HepG2 (cell line): ENCODE measurements at regions not wholly inside any gene's neighbourhood (a gene's known extent, or its start where the extent isn't known, plus 50 kb on each side); places are given as distances from the start of the nearest gene placed in this dataset.

ENCODE experiments used
- ATAC-seq: fragments of 200-7000 bp; cut with Tn5 transposase; 3 replicates; pipeline ENCODE4 v1.9.1; 2020; ENCODE audit warnings: mild to moderate bottlenecking, moderate library complexity
- BruUV-seq: library from RNA; stranded (reverse); fragments of 400-500 nt; replicated peaks from 2 replicates; lab custom pipeline; 2021; lab: Mats Ljungman, UMichigan
- CTCF ChIA-PET: fragments of 300-600 bp; formaldehyde crosslinking; extraction: SDS; loops from one replicate; lab custom pipeline; 2021; ENCODE audit warnings: low total read pairs, inconsistent platforms, low intra/inter-chr PET ratio; lab: Yijun Ruan, JAX
- POLR2A ChIA-PET: fragments of 350-600 bp; sonication (Branson Sonifier 250); formaldehyde crosslinking; loops from one replicate; lab custom pipeline; 2020; ENCODE audit warnings: antibody characterized with exemption, inconsistent platforms; lab: Yijun Ruan, JAX
- DNase-seq: peaks from one replicate; pipeline ENCODE4 v3.0.0-alpha.2; 2015; ENCODE audit warnings: low spot score
- FAIRE-seq: peaks from 3 replicates; lab custom pipeline; 2011; peaks lifted over from hg19 to GRCh38; lab: Jason Lieb, UNC
- H2AFZ ChIP-seq: one replicate; pipeline ENCODE4 v1.6.1; 2011; ENCODE audit warnings: low read length, inconsistent platforms
- H3K27ac ChIP-seq: fragments of 300-600 bp; 3 replicates; pipeline ENCODE4 v1.8.0; 2011; ENCODE audit warnings: mixed run types, mild to moderate bottlenecking, mixed read lengths, low read length, inconsistent platforms; ENCODE audit not compliant: insufficient read depth; ENCODE audit errors: extremely low read length
- H3K27me3 ChIP-seq, 2 experiments: fragments of 200-600 bp in 1 of 2; 2 replicates in 1 of 2; 3 replicates in 1 of 2; pipeline versions ENCODE4 v1.6.0 to v1.8.0; 2011; ENCODE audit warnings: low read length in 2 of 2, mild to moderate bottlenecking in 2 of 2, moderate library complexity in 2 of 2, inconsistent platforms in 1 of 2; ENCODE audit not compliant: insufficient read depth in 2 of 2, control insufficient read depth in 1 of 2
- H3K36me3 ChIP-seq, 2 experiments: fragments of 200-600 bp in 1 of 2; replicated peaks in 1 of 2; 2 replicates in 1 of 2; 3 replicates in 1 of 2; pipeline versions ENCODE4 v1.5.1 to v1.8.0; 2011; ENCODE audit warnings: low read length in 2 of 2, inconsistent platforms in 1 of 2; ENCODE audit not compliant: insufficient read depth in 2 of 2, control insufficient read depth in 1 of 2
- H3K4me1 ChIP-seq: 2 replicates; pipeline ENCODE4 v1.5.1; 2012; ENCODE audit warnings: low read length, inconsistent platforms; ENCODE audit not compliant: insufficient read depth
- H3K4me2 ChIP-seq: 2 replicates; pipeline ENCODE4 v1.6.0; 2011; ENCODE audit warnings: low read depth, low read length, inconsistent platforms
- H3K4me3 ChIP-seq, 3 experiments: fragments of 200-600 bp in 1 of 3; sonication (generic), shearing (Covaris generic) in 1 of 3; replicated peaks in 1 of 3; 2 replicates each; pipeline ENCODE4 v1.5.1; 2011 to 2016; ENCODE audit warnings: low read length in 3 of 3, inconsistent platforms in 2 of 3, low read depth in 2 of 3, mild to moderate bottlenecking in 2 of 3, control low read depth in 1 of 3, mixed read lengths in 1 of 3; ENCODE audit not compliant: insufficient read depth in 1 of 3
- H3K79me2 ChIP-seq: one replicate; pipeline ENCODE4 v1.6.1; 2011; ENCODE audit warnings: low read length, inconsistent platforms; ENCODE audit not compliant: insufficient read depth
- H3K9ac ChIP-seq: 2 replicates; pipeline ENCODE4 v1.6.0; 2011; ENCODE audit warnings: mild to moderate bottlenecking, low read depth, low read length, inconsistent platforms; ENCODE audit not compliant: insufficient read depth
- H3K9me3 ChIP-seq: 2 replicates; pipeline ENCODE4 v1.5.1; 2012; ENCODE audit warnings: mild to moderate bottlenecking, low read length
- H4K20me1 ChIP-seq: 2 replicates; pipeline ENCODE4 v1.6.0; 2011; ENCODE audit warnings: inconsistent platforms, mild to moderate bottlenecking, low read length, moderate library complexity; ENCODE audit not compliant: insufficient read depth
- DMTF1 ChIP-seq: sonication (generic); formaldehyde crosslinking; IDR thresholded peaks from 2 replicates; pipeline ENCODE4 v1.4.0; 2020; ENCODE audit warnings: mild to moderate bottlenecking, missing genetic modification reagents
- HOXD1 ChIP-seq: sonication (generic); formaldehyde crosslinking; IDR thresholded peaks from 2 replicates; pipeline ENCODE4 v1.5.0; 2020; ENCODE audit warnings: missing genetic modification reagents
- RERE ChIP-seq: IDR thresholded peaks from 2 replicates; pipeline ENCODE4 v1.6.1; 2016; ENCODE audit warnings: low read depth, missing genetic modification reagents, missing compliant biosample characterization
- SNRNP70 ChIP-seq: fragments of 200-400 bp; formaldehyde crosslinking; IDR thresholded peaks from 2 replicates; pipeline ENCODE4 v1.6.1; 2017; ENCODE audit warnings: mild to moderate bottlenecking, low read depth, low read length, moderate library complexity
- TFDP2 ChIP-seq: sonication (generic); formaldehyde crosslinking; IDR thresholded peaks from 2 replicates; pipeline ENCODE4 v1.4.0; 2020; ENCODE audit warnings: missing genetic modification reagents
- ZBTB43 ChIP-seq: sonication (generic); formaldehyde crosslinking; conservative IDR thresholded peaks from 2 replicates; pipeline ENCODE4 v1.4.0; 2020; ENCODE audit warnings: missing genetic modification reagents
- ZNF251 ChIP-seq: sonication (generic); formaldehyde crosslinking; IDR thresholded peaks from 2 replicates; pipeline ENCODE4 v1.9.0; 2021; ENCODE audit warnings: mild to moderate bottlenecking, missing genetic modification reagents
- ZNF350 ChIP-seq: sonication (generic); formaldehyde crosslinking; IDR thresholded peaks from 2 replicates; pipeline ENCODE4 v1.4.0; 2020; ENCODE audit warnings: mild to moderate bottlenecking, low read depth, missing genetic modification reagents, borderline replicate concordance
- WGBS: methylation state at CpG from one replicate; pipeline ENCODE4 v1.1.6; 2017; ENCODE audit warnings: low lambda C conversion rate; 5-methylcytosine and 5-hydroxymethylcytosine counted together
- in situ Hi-C: cut with HindIII; loops from 2 replicates; pipeline ENCODE4 v1.10.0; 2017; ENCODE audit warnings: low pct_unique_long_range_greater_than_20kb; ENCODE audit not compliant: extremely low pct_ligation_motif_present
- intact Hi-C: fragments of 100-400 bp; cut with micrococcal nuclease; formaldehyde crosslinking; loops from one replicate; pipeline ENCODE4 v1.10.0; 2022; ENCODE audit not compliant: unreplicated experiment

- H3K9ac ChIP-seq: no peak overlapping the region
- TF ChIP-seq SNRNP70 (no peak), ZNF251 (CRISPR knock-in tag) (no peak), TFDP2 (CRISPR knock-in tag) (no peak), HOXD1 (no peak)
- TF ChIP-seq, all 625 proteins: peak for 0
- H2AFZ ChIP-seq: no peak overlapping the region
- no peaks in the 10 kb centered on the region for H3K79me2 ChIP-seq
- intact Hi-C loops: no loop called here
- ATAC-seq: peak; percentile 82
- H3K27ac ChIP-seq: no peak overlapping the region
- no peaks in the 10 kb centered on the region; the same call in 1 of the 2 replicates for H3K4me1 ChIP-seq
- FAIRE-seq: no peak
- no peaks in the 10 kb centered on the region for H3K36me3 ChIP-seq
- WGBS: 2% methylated on average over 3 of the region's 3 CpGs
- POLR2A ChIA-PET: no interaction called here
- H3K4me2 ChIP-seq: no peak overlapping the region
- no peak overlapping the region for H3K4me3 ChIP-seq
- H4K20me1 ChIP-seq: no peaks in the 10 kb centered on the region
- BruUV-seq: no TSS peak
- DNase-seq: peak; percentile 4
- in situ Hi-C loops: no loop called here
- CTCF ChIA-PET: no interaction called here
- peaks cover 0 to 14% of the 10 kb centered on the region in 2 experiments; a peak in 3 of 5 replicates for H3K27me3 ChIP-seq
- H3K9me3 ChIP-seq: no peaks in the 10 kb centered on the region
Measured at GRCh38 chr11:110960167-110960566, 247.9 kb upstream of the ARHGAP20 start.

GRCh38 chr11:110958216-110958615 lies 246.0 kb upstream of the ARHGAP20 start:
- no peak for ATAC-seq
- WGBS: 13% methylated on average over 4 of the region's 4 CpGs
- POLR2A ChIA-PET: no interaction called here
- TF ChIP-seq ZNF350 (CRISPR knock-in tag) (no peak), RERE (no peak), DMTF1 (CRISPR knock-in tag) (no peak), ZBTB43 (CRISPR knock-in tag) (no peak)

More at GRCh38 chr11:110958216-110958615, 246.0 kb upstream of the ARHGAP20 start:
- Histone ChIP-seq H3K4me2 (no peak overlapping the region), H3K4me3 (no peak overlapping the region), H3K27ac (no peak overlapping the region), H3K79me2 (no peaks in the 10 kb centered on the region), H4K20me1 (no peaks in the 10 kb centered on the region), H3K9ac (no peak overlapping the region), H3K9me3 (no peaks in the 10 kb centered on the region), H2AFZ (no peak overlapping the region), H3K27me3 (peaks cover 0 to 14% of the 10 kb centered on the region in 2 experiments; a peak in 3 of 5 replicates), H3K4me1 (no peaks in the 10 kb centered on the region; the same call in 1 of the 2 replicates), H3K36me3 (no peaks in the 10 kb centered on the region)
- DNase-seq (no peak), FAIRE-seq (no peak)
- intact Hi-C loops (no loop called here), in situ Hi-C loops (no loop called here)
- CTCF ChIA-PET: no interaction called here
- BruUV-seq: no TSS peak
